Activated T-helper 17 cell treated with anti-CD3 and anti-CD28 coated beads, Interleukin-2, amount 50 U/mL, for 72 hours (primary cell): ENCODE measurements at regions not wholly inside any gene's neighbourhood (a gene's known extent, or its start where the extent isn't known, plus 50 kb on each side); places are given as distances from the start of the nearest gene placed in this dataset.
"Not testable (repeated sequence)": the region's sequence is repeated elsewhere in the genome, so short reads cannot be mapped to it uniquely, and the experiment has no call there.

Experiments used
- ATAC-seq: fragments of 150-1000 bp; cut with Tn5 transposase; replicated peaks from 2 replicates; pipeline ENCODE4 v1.10.0; 2021; ENCODE audit warnings: mild to moderate bottlenecking, moderate library complexity
- H3K27ac Mint-ChIP-seq: one replicate; pipeline ENCODE4 v1.8.0; 2022; ENCODE audit warnings: mixed read lengths
- H3K27me3 Mint-ChIP-seq: one replicate; pipeline ENCODE4 v1.8.0; 2022; ENCODE audit warnings: mixed read lengths
- H3K36me3 Mint-ChIP-seq: one replicate; pipeline ENCODE4 v1.8.0; 2022; ENCODE audit warnings: low read depth, mild to moderate bottlenecking, mixed read lengths
- H3K4me1 Mint-ChIP-seq: one replicate; pipeline ENCODE4 v1.8.0; 2022; ENCODE audit warnings: mixed read lengths
- H3K4me3 Mint-ChIP-seq: one replicate; pipeline ENCODE4 v1.8.0; 2022; ENCODE audit warnings: mild to moderate bottlenecking, mixed read lengths
- H3K9me3 Mint-ChIP-seq: one replicate; pipeline ENCODE4 v1.8.0; 2022; ENCODE audit warnings: mixed read lengths

GRCh38 chr1:83499998-83500397 lies 498.9 kb downstream of the TTLL7 start:
- H3K4me3 Mint-ChIP-seq: peak overlapping the region; percentile 9
- no peaks in the 10 kb centered on the region for H3K27me3 Mint-ChIP-seq
- H3K36me3 Mint-ChIP-seq: no peaks in the 10 kb centered on the region
- peaks cover 17% of the 10 kb centered on the region for H3K9me3 Mint-ChIP-seq
- ATAC-seq: peak; percentile 49
- H3K27ac Mint-ChIP-seq: peak overlapping the region; percentile 83
- H3K4me1 Mint-ChIP-seq: peaks cover 18% of the 10 kb centered on the region

GRCh38 chr1:83497563-83497962 lies 501.4 kb downstream of the TTLL7 start:
- Mint-ChIP-seq H3K4me3 (no peak overlapping the region), H3K9me3 (peaks cover 16% of the 10 kb centered on the region), H3K27ac (no peak overlapping the region), H3K4me1 (peaks cover 18% of the 10 kb centered on the region), H3K27me3 (no peaks in the 10 kb centered on the region), H3K36me3 (no peaks in the 10 kb centered on the region)
- no peak for ATAC-seq

GRCh38 chr1:83495560-83495959 lies 503.4 kb downstream of the TTLL7 start:
- Mint-ChIP-seq H3K27ac (no peak overlapping the region), H3K4me3 (no peak overlapping the region), H3K4me1 (peaks cover 5% of the 10 kb centered on the region), H3K27me3 (no peaks in the 10 kb centered on the region), H3K9me3 (peaks cover 8% of the 10 kb centered on the region), H3K36me3 (no peaks in the 10 kb centered on the region)
- ATAC-seq: no peak

GRCh38 chr1:83493633-83494032 lies 505.3 kb downstream of the TTLL7 start:
- Mint-ChIP-seq H3K9me3 (peaks cover 4% of the 10 kb centered on the region), H3K27me3 (no peaks in the 10 kb centered on the region), H3K4me3 (no peak overlapping the region), H3K36me3 (no peaks in the 10 kb centered on the region), H3K27ac (no peak overlapping the region), H3K4me1 (peaks cover 6% of the 10 kb centered on the region)
- ATAC-seq: no peak

- no peak for ATAC-seq
- Mint-ChIP-seq H3K27me3 (no peaks in the 10 kb centered on the region), H3K4me1 (peaks cover 6% of the 10 kb centered on the region), H3K36me3 (no peaks in the 10 kb centered on the region), H3K27ac (no peak overlapping the region), H3K4me3 (no peak overlapping the region), H3K9me3 (peaks cover 4% of the 10 kb centered on the region)
Observed at GRCh38 chr1:83491930-83492329, 507.0 kb downstream of the TTLL7 start.

- peak; percentile 50 for ATAC-seq
- Mint-ChIP-seq H3K9me3 (peaks cover 4% of the 10 kb centered on the region), H3K27me3 (no peaks in the 10 kb centered on the region), H3K27ac (no peak overlapping the region), H3K4me1 (peaks cover 6% of the 10 kb centered on the region), H3K36me3 (no peaks in the 10 kb centered on the region), H3K4me3 (no peak overlapping the region)
Observed at GRCh38 chr1:83490988-83491387, 507.9 kb downstream of the TTLL7 start.

GRCh38 chr1:83488105-83488504 lies 510.8 kb downstream of the TTLL7 start:
- ATAC-seq: peak; percentile 90
- H3K36me3 Mint-ChIP-seq, H3K9me3 Mint-ChIP-seq, H3K27me3 Mint-ChIP-seq, H3K4me1 Mint-ChIP-seq: not testable (repeated sequence)
- peak overlapping the region; percentile 78 for H3K27ac Mint-ChIP-seq
- peak overlapping the region; percentile 41 for H3K4me3 Mint-ChIP-seq

GRCh38 chr1:83487460-83487859 lies 511.5 kb downstream of the TTLL7 start:
- H3K4me3 Mint-ChIP-seq, H3K4me1 Mint-ChIP-seq, H3K9me3 Mint-ChIP-seq, H3K27me3 Mint-ChIP-seq, H3K36me3 Mint-ChIP-seq: not testable (repeated sequence)
- peak; percentile 34 for ATAC-seq
- peak overlapping the region; percentile 78 for H3K27ac Mint-ChIP-seq

- ATAC-seq: not testable (repeated sequence)
Observed at GRCh38 chr1:83485314-83486019, 513.5 kb downstream of the TTLL7 start.

GRCh38 chr1:83481284-83481683 lies 517.6 kb downstream of the TTLL7 start:
- not testable (repeated sequence) for H3K36me3 Mint-ChIP-seq, ATAC-seq, H3K27me3 Mint-ChIP-seq, H3K27ac Mint-ChIP-seq, H3K4me1 Mint-ChIP-seq, H3K4me3 Mint-ChIP-seq
- peaks cover 13% of the 10 kb centered on the region for H3K9me3 Mint-ChIP-seq

More at GRCh38 chr1:83485314-83486019, 513.5 kb downstream of the TTLL7 start:
- H3K27me3 Mint-ChIP-seq, H3K36me3 Mint-ChIP-seq, H3K27ac Mint-ChIP-seq, H3K4me3 Mint-ChIP-seq: not testable (repeated sequence)
- peaks cover 16% of the 10 kb centered on the region for H3K9me3 Mint-ChIP-seq
- peaks cover 12% of the 10 kb centered on the region for H3K4me1 Mint-ChIP-seq

- Mint-ChIP-seq H3K9me3 (peaks cover 13% of the 10 kb centered on the region), H3K27ac (peak overlapping the region; percentile 34)
- not testable (repeated sequence) for H3K27me3 Mint-ChIP-seq, H3K4me3 Mint-ChIP-seq, H3K36me3 Mint-ChIP-seq, H3K4me1 Mint-ChIP-seq
- ATAC-seq: peak; percentile 35
Observed at GRCh38 chr1:83479591-83480239, 519.2 kb downstream of the TTLL7 start.

- not testable (repeated sequence) for ATAC-seq, H3K4me1 Mint-ChIP-seq, H3K4me3 Mint-ChIP-seq
Observed at GRCh38 chr1:83478127-83478526, 520.8 kb downstream of the TTLL7 start.

GRCh38 chr1:83476518-83476917 lies 522.4 kb downstream of the TTLL7 start:
- H3K27me3 Mint-ChIP-seq, H3K36me3 Mint-ChIP-seq, H3K4me3 Mint-ChIP-seq, H3K4me1 Mint-ChIP-seq, H3K27ac Mint-ChIP-seq, H3K9me3 Mint-ChIP-seq: not testable (repeated sequence)
- peak; percentile 76 for ATAC-seq

More at GRCh38 chr1:83478127-83478526, 520.8 kb downstream of the TTLL7 start:
- H3K36me3 Mint-ChIP-seq, H3K27me3 Mint-ChIP-seq, H3K27ac Mint-ChIP-seq: not testable (repeated sequence)
- peaks cover 10% of the 10 kb centered on the region for H3K9me3 Mint-ChIP-seq

GRCh38 chr1:83474946-83475345 lies 524.0 kb downstream of the TTLL7 start:
- not testable (repeated sequence) for H3K4me3 Mint-ChIP-seq, H3K27me3 Mint-ChIP-seq, H3K9me3 Mint-ChIP-seq, H3K36me3 Mint-ChIP-seq, H3K27ac Mint-ChIP-seq, H3K4me1 Mint-ChIP-seq
- ATAC-seq: peak; percentile 56

GRCh38 chr1:83473986-83474385 lies 524.9 kb downstream of the TTLL7 start:
- not testable (repeated sequence) for H3K4me3 Mint-ChIP-seq, H3K36me3 Mint-ChIP-seq, H3K27me3 Mint-ChIP-seq, ATAC-seq, H3K27ac Mint-ChIP-seq, H3K9me3 Mint-ChIP-seq, H3K4me1 Mint-ChIP-seq
